Stimulated activated CD4-positive, alpha-beta T cell treated with anti-CD3 and anti-CD28 coated beads, Interleukin-4, amount 100 ng/mL, for 48 hours (primary cell): ENCODE measurements at regions not wholly inside any gene's neighbourhood (a gene's known extent, or its start where the extent isn't known, plus 50 kb on each side); places are given as distances from the start of the nearest gene placed in this dataset.
"Not testable (repeated sequence)": the region's sequence is repeated elsewhere in the genome, so short reads cannot be mapped to it uniquely, and the experiment has no call there.

Experiments
- DNase-seq, 2 donors: peaks; one replicate each; pipeline ENCODE4 v3.0.0-alpha.2; 2020; ENCODE audit warnings: low read depth in 2 of 2

GRCh38 chr13:32828711-32829110, 187.5 kb upstream of the KL start:
- no peak for DNase-seq

- no peak for DNase-seq
These were observed 187.0 kb upstream of the KL start for GRCh38 chr13:32829269-32829668.

GRCh38 chr13:32829676-32830335, 186.4 kb upstream of the KL start:
- no peak for DNase-seq

- DNase-seq: no peak
These were observed 185.7 kb upstream of the KL start for GRCh38 chr13:32830336-32831031.

GRCh38 chr13:32837307-32837972, 178.8 kb upstream of the KL start:
- DNase-seq: no peak

GRCh38 chr13:32837973-32838927, 178.0 kb upstream of the KL start:
- DNase-seq: no peak

- DNase-seq: no peak
These were observed 177.3 kb upstream of the KL start for GRCh38 chr13:32838945-32839344.

- no peak for DNase-seq
These were observed 176.1 kb upstream of the KL start for GRCh38 chr13:32840113-32840512.

GRCh38 chr13:32840989-32841713, 175.1 kb upstream of the KL start:
- no peak for DNase-seq

- DNase-seq: no peak
These were observed 170.0 kb upstream of the KL start for GRCh38 chr13:32845952-32846950.

- DNase-seq: not testable (repeated sequence)
These were observed 168.2 kb upstream of the KL start for GRCh38 chr13:32847976-32848375.

GRCh38 chr13:32849369-32849768, 166.9 kb upstream of the KL start:
- DNase-seq: no peak

GRCh38 chr13:32850316-32851052, 165.7 kb upstream of the KL start:
- DNase-seq: no peak

- no peak for DNase-seq
These were observed 164.8 kb upstream of the KL start for GRCh38 chr13:32851083-32852069.

GRCh38 chr13:32852526-32852925, 163.7 kb upstream of the KL start:
- DNase-seq: no peak

- no peak for DNase-seq
These were observed 159.1 kb upstream of the KL start for GRCh38 chr13:32857077-32857476.

GRCh38 chr13:32857689-32858088, 158.5 kb upstream of the KL start:
- DNase-seq: no peak

GRCh38 chr13:32859707-32860292, 156.4 kb upstream of the KL start:
- no peak for DNase-seq
